Thymus (tissue), 11 donors: ENCODE measurements at regions not wholly inside any gene's neighbourhood (a gene's known extent, or its start where the extent isn't known, plus 50 kb on each side); places are given as distances from the start of the nearest gene placed in this dataset.
"Not testable (repeated sequence)": the region's sequence is repeated elsewhere in the genome, so short reads cannot be mapped to it uniquely, and the experiment has no call there.

Experiments used
- DNase-seq, 9 donors: peaks; one replicate each; pipeline ENCODE4 v3.0.0-alpha.2; 2013; ENCODE audit warnings: low spot score in 9 of 9, low read depth in 6 of 9, missing footprints in 1 of 9
- H3K27ac ChIP-seq, 2 donors: one replicate each; pipeline ENCODE4 v1.5.1; 2013; ENCODE audit warnings: control low read depth in 1 of 2, low read depth in 1 of 2, low read length in 1 of 2, mild to moderate bottlenecking in 1 of 2, moderate library complexity in 1 of 2
- H3K27me3 ChIP-seq, 2 donors: one replicate each; pipeline ENCODE4 v1.5.1; 2013; ENCODE audit warnings: low read length in 1 of 2; ENCODE audit not compliant: control insufficient read depth in 2 of 2, insufficient read depth in 1 of 2
- H3K36me3 ChIP-seq, 2 donors: one replicate each; pipeline ENCODE4 v1.5.1; 2013; ENCODE audit warnings: low read length in 1 of 2, mild to moderate bottlenecking in 1 of 2, moderate library complexity in 1 of 2; ENCODE audit not compliant: control insufficient read depth in 2 of 2, insufficient read depth in 2 of 2
- H3K4me1 ChIP-seq, 2 donors: one replicate each; pipeline ENCODE4 v1.5.1; 2013; ENCODE audit warnings: low read length in 2 of 2; ENCODE audit not compliant: control insufficient read depth in 2 of 2, insufficient read depth in 2 of 2
- H3K4me3 ChIP-seq, 2 donors: one replicate each; pipeline ENCODE4 v1.5.1; 2013; ENCODE audit warnings: low read length in 2 of 2, control low read depth in 1 of 2, mild to moderate bottlenecking in 1 of 2
- H3K9me3 ChIP-seq, 2 donors: one replicate each; pipeline ENCODE4 v1.5.1; 2013; ENCODE audit warnings: low read length in 1 of 2, mild to moderate bottlenecking in 1 of 2; ENCODE audit not compliant: control insufficient read depth in 2 of 2, insufficient read depth in 1 of 2
- WGBS: extraction: QIAGEN DNeasy Blood & Tissue Kit; methylation state at CpG from one replicate; pipeline ENCODE4 v1.1.7; 2013; 5-methylcytosine and 5-hydroxymethylcytosine counted together
- donor health status: healthy.

DNA sequence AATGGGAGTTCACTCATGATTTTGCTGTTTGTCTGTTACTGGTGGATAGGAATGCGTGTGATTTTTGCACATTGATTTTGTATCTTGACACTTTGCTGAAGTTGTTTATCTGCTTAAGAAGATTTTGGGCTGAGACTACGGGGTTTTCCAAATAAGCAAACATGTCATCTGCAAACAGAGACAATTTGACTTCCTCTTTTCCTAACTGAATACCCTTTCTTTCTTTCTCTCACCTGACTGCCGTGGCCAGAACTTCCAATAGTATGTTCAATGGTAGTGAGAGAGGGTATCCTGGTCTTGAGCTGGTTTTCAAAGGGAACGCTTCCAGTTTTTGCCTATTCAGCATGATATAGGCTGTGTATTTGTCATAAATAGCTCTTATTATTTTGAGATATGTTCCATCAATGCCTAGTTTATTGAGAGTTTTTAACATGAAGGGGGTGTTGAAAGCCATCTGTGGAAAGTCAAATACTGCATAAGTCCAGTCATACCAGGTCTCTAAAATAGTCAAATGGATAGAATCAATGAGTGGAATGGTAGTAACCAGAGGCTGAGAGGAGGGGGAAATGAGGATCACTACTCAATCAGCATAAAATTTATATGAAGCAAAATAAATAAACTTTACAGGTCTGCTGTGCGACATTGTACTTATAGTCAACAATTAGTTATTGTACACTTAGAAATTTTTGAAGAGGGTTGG, 610.4 kb upstream of the ADGRB3 start:
- DNase-seq: no peak
- Histone ChIP-seq H3K4me1 (no peaks in the 10 kb centered on the region), H3K27ac (no peak overlapping the region), H3K27me3 (no peaks in the 10 kb centered on the region), H3K36me3 (no peaks in the 10 kb centered on the region), H3K4me3 (no peak overlapping the region), H3K9me3 (no peaks in the 10 kb centered on the region)
- WGBS: 90% methylated on average over 5 of the region's 5 CpGs

DNA sequence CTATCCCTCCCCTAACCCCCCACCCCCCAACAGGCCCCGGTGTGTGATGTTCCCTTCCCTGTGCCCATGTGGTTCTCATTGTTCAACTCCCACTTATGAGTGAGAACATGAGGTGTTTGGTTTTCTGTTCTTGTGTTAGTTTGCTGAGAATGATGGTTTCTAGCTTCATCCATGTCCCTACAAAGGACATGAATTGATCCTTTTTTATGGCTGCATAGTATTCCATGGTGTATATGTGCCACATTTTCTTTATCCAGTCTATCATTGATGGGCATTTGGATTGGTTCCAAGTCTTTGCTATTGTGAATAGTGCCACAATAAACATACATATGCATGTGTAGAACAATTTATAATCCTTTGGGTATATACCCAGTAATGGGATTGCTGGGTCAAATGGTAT, 612.1 kb upstream of the ADGRB3 start:
- H3K27me3 ChIP-seq, H3K4me1 ChIP-seq, DNase-seq, H3K4me3 ChIP-seq, H3K27ac ChIP-seq, H3K36me3 ChIP-seq, H3K9me3 ChIP-seq: not testable (repeated sequence)
- 93% methylated on average over 1 of the region's 1 CpG for WGBS

DNA sequence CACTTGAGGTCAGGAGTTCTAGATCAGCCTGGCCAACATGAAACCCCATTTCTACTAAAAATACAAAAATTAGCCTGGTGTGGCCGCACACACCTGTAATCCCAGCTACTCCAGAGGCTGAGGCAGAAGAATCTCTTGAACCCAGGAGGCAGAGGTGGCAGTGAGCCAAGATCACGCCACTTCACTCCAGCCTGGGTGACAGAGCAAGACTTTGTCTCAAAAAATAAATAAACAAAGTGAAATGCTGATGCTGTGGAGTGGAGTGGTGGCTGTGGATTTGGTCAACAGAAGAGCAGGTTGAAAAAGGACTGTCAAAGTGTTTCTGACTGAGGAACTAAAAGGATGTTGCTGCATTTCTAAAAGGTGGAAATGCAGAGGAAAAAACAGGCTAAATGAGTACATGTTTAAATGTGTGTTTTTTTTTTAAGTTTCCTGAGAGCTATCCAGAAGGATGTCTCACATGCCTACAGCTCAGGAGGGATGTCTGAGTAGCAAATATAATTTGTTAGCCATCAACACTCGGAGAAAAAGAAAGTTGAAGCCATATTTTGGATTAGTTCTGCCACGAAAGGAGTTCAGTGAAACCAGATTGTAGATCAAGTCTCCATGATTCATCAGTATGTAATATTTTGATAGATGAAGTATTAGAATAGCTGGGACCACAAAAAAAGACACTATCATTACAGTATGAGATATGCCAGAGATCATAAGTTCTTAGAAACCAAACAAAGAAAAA, 621.1 kb upstream of the ADGRB3 start:
- H3K36me3 ChIP-seq: no peaks in the 10 kb centered on the region
- no peaks in the 10 kb centered on the region for H3K4me1 ChIP-seq
- H3K27ac ChIP-seq: no peak overlapping the region
- no peaks in the 10 kb centered on the region for H3K27me3 ChIP-seq
- H3K9me3 ChIP-seq: no peaks in the 10 kb centered on the region
- no peak overlapping the region for H3K4me3 ChIP-seq
- no peak for DNase-seq
- WGBS: 87% methylated on average over 4 of the region's 4 CpGs

DNA sequence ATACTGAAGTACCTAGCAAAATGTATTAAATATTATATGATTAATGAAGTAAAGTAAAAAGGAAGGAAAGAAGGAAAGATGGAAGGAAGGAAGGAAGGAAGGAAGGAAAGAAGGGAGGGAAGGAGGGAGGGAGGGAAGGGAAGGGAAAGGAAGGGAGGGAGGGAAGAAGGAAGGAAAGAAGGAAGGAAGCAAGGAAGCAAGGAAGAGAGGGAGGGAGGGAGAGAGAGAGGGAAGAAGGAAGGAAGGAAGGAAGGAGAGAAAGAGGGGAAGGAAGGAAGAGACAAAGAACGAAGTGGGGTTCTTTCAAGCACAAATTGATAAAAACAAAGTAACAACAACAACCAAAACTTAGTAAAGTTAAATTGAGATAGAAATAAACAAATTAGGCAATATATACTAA, 622.3 kb upstream of the ADGRB3 start:
- no peak for DNase-seq
- H3K27ac ChIP-seq: no peak overlapping the region
- no peaks in the 10 kb centered on the region for H3K36me3 ChIP-seq
- no peaks in the 10 kb centered on the region for H3K27me3 ChIP-seq
- WGBS: 70% methylated on average over 1 of the region's 1 CpG
- H3K9me3 ChIP-seq: no peaks in the 10 kb centered on the region
- no peak overlapping the region for H3K4me3 ChIP-seq
- H3K4me1 ChIP-seq: no peaks in the 10 kb centered on the region

DNA sequence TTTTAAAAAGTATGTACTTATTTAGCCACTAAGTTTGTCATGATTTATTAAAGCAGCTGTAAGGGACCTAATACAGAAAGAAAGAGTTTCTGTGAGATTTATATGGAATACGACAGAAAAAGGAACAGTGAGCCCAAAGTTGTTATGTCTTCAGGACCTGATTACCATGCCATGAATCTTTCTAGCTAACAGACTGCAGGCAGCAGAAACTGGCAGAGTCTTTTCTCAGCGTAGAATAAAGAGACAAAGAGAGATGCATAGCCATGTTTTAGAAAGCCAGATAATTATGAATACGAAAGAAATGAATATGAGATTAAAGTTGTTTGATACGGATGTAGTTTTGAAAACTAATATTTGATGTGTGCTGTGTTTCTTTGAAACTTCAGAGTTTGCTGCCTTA, 624.1 kb upstream of the ADGRB3 start:
- H3K27ac ChIP-seq: no peak overlapping the region
- H3K27me3 ChIP-seq: no peaks in the 10 kb centered on the region
- peaks cover 0 to 2% of the 10 kb centered on the region in 2 donors for H3K9me3 ChIP-seq
- DNase-seq: no peak
- H3K36me3 ChIP-seq: no peaks in the 10 kb centered on the region
- H3K4me3 ChIP-seq: no peak overlapping the region
- WGBS: 92% methylated on average over 4 of the region's 4 CpGs
- H3K4me1 ChIP-seq: no peaks in the 10 kb centered on the region

DNA sequence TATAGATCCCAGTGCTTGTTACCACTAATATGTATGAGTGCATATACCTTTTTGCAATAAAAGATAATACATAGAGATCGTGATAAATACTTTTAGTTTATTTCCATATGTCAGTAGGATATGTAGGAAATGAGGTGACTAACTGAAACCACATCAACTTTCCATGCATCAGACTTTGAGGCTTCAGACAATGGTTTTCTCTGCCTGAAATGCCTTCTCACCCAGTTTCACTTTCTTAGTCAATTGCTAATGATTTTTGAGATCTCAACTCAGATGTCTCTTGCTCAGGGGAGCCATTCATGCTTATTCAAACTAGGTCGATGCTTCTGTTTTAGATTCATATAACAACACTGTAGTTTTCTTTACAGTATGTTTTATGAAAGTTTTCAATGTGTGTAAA, 626.6 kb upstream of the ADGRB3 start:
- Histone ChIP-seq H3K9me3 (peaks cover 0 to 2% of the 10 kb centered on the region in 2 donors), H3K4me1 (no peaks in the 10 kb centered on the region), H3K27ac (no peak overlapping the region), H3K4me3 (no peak overlapping the region), H3K27me3 (no peaks in the 10 kb centered on the region), H3K36me3 (no peaks in the 10 kb centered on the region)
- DNase-seq: peak in 3 of 9 donors; percentile 0 to 16 (median 4)
- WGBS: 58% methylated on average over 2 of the region's 2 CpGs

DNA sequence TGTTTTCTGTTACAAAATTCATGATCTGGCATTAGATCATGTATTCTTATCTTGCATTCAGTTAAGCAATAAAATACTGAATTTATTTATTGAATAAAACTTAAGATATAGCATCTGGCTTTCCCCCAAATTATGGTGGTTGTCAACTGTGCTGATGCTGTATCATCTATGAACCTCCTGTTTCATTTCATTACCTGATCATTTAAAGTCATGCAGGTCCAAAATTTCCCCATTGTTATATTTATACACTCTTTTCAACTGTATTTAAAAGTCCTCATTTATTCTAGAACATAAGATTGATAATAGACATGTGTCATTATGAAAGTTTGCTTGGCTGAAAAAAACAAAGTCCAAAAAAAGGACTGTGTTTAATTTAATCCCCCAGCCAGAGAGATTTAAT, 627.4 kb upstream of the ADGRB3 start:
- no peak overlapping the region for H3K4me3 ChIP-seq
- H3K36me3 ChIP-seq: no peaks in the 10 kb centered on the region
- no peak for DNase-seq
- H3K9me3 ChIP-seq: peaks cover 0 to 2% of the 10 kb centered on the region in 2 donors
- no peaks in the 10 kb centered on the region for H3K4me1 ChIP-seq
- H3K27me3 ChIP-seq: no peaks in the 10 kb centered on the region
- no peak overlapping the region for H3K27ac ChIP-seq

DNA sequence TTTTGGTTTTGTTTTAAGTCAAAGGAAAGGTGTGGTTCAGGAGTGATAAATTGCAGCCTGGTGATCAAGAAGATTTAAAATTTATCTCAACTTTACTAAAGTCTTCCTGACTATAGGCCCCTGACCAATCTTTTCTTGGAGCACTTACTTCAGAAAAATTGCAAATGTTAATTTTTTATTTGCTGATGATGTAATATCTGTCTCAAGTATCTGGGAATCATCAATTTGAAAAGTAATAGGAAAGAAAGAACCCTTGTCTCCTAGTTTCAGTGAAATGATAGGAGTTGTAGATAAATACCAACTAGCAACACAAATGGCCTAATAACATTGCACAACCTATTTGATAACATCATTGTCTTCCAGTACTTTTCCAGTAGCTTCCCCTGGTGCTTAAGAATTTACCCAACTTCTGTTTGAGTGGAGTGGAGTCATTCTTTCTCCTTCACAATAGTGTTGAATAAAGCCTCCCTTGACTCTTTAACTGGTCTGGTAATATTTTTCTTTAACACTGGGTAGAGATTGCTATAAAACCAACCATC, 648.3 kb upstream of the ADGRB3 start:
- H3K4me3 ChIP-seq: no peak overlapping the region
- H3K9me3 ChIP-seq: no peaks in the 10 kb centered on the region
- H3K27ac ChIP-seq: no peak overlapping the region
- DNase-seq: no peak
- H3K4me1 ChIP-seq: no peaks in the 10 kb centered on the region
- H3K27me3 ChIP-seq: no peaks in the 10 kb centered on the region
- H3K36me3 ChIP-seq: no peaks in the 10 kb centered on the region

DNA sequence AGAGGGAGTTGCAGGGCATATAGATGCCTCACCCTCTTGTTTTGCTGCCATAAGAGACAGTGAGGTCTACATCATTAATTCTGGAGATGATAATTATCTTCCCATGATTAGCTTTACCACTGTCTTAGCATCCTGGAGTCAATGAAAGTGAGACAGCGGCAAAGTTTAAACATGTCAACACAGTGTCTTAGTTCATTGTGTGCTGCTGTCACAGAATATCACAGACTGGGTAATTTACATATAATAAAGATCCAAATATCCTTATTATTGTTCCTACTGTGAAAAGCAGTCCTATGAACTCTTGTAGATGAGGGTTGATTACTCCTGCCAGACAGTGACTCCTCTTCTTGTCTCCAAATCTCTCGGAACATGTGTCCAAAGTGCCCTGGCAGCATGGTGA, 658.6 kb upstream of the ADGRB3 start:
- no peaks in the 10 kb centered on the region for H3K9me3 ChIP-seq
- no peak overlapping the region for H3K4me3 ChIP-seq
- H3K27ac ChIP-seq: no peak overlapping the region
- no peaks in the 10 kb centered on the region for H3K4me1 ChIP-seq
- DNase-seq: no peak
- no peaks in the 10 kb centered on the region for H3K36me3 ChIP-seq
- H3K27me3 ChIP-seq: no peaks in the 10 kb centered on the region
- 97% methylated on average over 2 of the region's 2 CpGs for WGBS
